Osteoblast (primary cell): ENCODE measurements at regions not wholly inside any gene's neighbourhood (a gene's known extent, or its start where the extent isn't known, plus 50 kb on each side); places are given as distances from the start of the nearest gene placed in this dataset.

Experiments used
- DNase-seq: peaks from one replicate; pipeline ENCODE4 v3.0.0; 2011; ENCODE audit warnings: low spot score, mixed read lengths; ENCODE audit not compliant: insufficient read length; ENCODE audit errors: missing footprints
- H2AFZ ChIP-seq: 2 replicates; pipeline ENCODE4 v1.6.0; 2011; ENCODE audit warnings: mild to moderate bottlenecking, low read length
- H3K27ac ChIP-seq: 2 replicates; pipeline ENCODE4 v1.5.1; 2011; ENCODE audit warnings: mild to moderate bottlenecking, low read depth, low read length, moderate library complexity
- H3K27me3 ChIP-seq: 2 replicates; pipeline ENCODE4 v1.6.0; 2012; ENCODE audit warnings: mild to moderate bottlenecking, control low read depth, inconsistent platforms, low read length, moderate library complexity; ENCODE audit not compliant: insufficient read depth
- H3K36me3 ChIP-seq: 2 replicates; pipeline ENCODE4 v1.5.1; 2011; ENCODE audit warnings: mild to moderate bottlenecking, low read length, control low read depth, moderate library complexity; ENCODE audit not compliant: insufficient read depth
- H3K4me1 ChIP-seq: 2 replicates; pipeline ENCODE4 v1.5.1; 2011; ENCODE audit warnings: mild to moderate bottlenecking, low read length, control low read depth, moderate library complexity; ENCODE audit not compliant: insufficient read depth
- H3K4me2 ChIP-seq: 2 replicates; pipeline ENCODE4 v1.6.0; 2011; ENCODE audit warnings: mild to moderate bottlenecking, low read length; ENCODE audit not compliant: insufficient read depth
- H3K4me3 ChIP-seq: fragments of 200-600 bp; sonication (generic); 3 replicates; pipeline ENCODE4 v1.5.1; 2012; ENCODE audit warnings: mild to moderate bottlenecking, low read length, inconsistent platforms; ENCODE audit not compliant: insufficient read depth
- H3K79me2 ChIP-seq: 2 replicates; pipeline ENCODE4 v1.6.0; 2012; ENCODE audit warnings: mild to moderate bottlenecking, low read length, control low read depth, inconsistent platforms; ENCODE audit not compliant: insufficient read depth
- H3K9me3 ChIP-seq: 2 replicates; pipeline ENCODE4 v1.5.1; 2011; ENCODE audit warnings: low read depth, low read length, control low read depth
- H4K20me1 ChIP-seq: 2 replicates; pipeline ENCODE4 v1.6.0; 2012; ENCODE audit warnings: mild to moderate bottlenecking, low read length, control low read depth; ENCODE audit not compliant: insufficient read depth
- TF ChIP-seq, protein P1 (sequence below): IDR thresholded peaks from 2 replicates; pipeline ENCODE4 v1.5.1; 2011; ENCODE audit warnings: mild to moderate bottlenecking, low read depth, low read length, moderate library complexity; ENCODE audit errors: extremely low read depth

DNA sequence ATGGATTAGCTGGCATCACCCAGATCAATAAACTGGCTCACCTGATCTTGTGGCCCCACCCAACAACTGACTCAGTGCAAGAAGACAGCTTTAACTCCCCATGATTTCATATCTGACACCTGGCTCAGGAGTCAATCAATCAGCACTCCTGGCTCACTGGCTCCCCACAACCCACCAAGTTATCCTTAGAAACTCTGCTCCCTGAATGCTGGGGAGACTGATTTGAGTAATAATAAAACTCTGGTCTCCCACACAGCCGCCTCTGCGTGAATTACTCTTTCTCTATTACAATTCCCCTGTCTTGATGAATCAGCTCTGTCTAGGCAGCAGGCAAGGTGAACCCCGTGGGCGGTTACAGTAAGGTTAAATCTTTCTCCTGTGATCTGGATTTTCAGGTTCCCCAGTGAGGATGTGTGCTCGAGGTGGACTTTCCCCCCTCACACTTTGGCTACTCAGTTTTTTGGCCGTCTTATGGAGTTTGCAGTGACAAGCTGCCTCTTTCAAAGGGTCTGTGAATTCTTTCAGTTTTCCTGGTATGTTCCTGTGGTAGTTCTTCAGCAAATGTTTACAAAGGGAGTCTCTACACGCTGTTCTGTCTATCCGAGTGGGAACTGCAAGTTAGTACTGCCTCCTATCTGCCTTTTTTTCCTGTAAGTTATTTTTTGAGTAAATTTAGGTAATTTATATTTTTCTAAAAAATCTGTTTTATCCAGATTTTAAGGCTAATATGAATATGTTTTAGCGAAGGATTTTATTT is 500.2 kb upstream of the NUDT12 start:
- H3K4me1 ChIP-seq = peaks cover 6% of the 10 kb centered on the region
- no peaks in the 10 kb centered on the region for H3K79me2 ChIP-seq
- H3K27me3 ChIP-seq = no peaks in the 10 kb centered on the region
- peak overlapping the region; percentile 41 for H2AFZ ChIP-seq
- TF ChIP-seq, protein P1, sequence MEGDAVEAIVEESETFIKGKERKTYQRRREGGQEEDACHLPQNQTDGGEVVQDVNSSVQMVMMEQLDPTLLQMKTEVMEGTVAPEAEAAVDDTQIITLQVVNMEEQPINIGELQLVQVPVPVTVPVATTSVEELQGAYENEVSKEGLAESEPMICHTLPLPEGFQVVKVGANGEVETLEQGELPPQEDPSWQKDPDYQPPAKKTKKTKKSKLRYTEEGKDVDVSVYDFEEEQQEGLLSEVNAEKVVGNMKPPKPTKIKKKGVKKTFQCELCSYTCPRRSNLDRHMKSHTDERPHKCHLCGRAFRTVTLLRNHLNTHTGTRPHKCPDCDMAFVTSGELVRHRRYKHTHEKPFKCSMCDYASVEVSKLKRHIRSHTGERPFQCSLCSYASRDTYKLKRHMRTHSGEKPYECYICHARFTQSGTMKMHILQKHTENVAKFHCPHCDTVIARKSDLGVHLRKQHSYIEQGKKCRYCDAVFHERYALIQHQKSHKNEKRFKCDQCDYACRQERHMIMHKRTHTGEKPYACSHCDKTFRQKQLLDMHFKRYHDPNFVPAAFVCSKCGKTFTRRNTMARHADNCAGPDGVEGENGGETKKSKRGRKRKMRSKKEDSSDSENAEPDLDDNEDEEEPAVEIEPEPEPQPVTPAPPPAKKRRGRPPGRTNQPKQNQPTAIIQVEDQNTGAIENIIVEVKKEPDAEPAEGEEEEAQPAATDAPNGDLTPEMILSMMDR = no peak
- H3K4me2 ChIP-seq = peak overlapping the region; percentile 65
- no peaks in the 10 kb centered on the region for H3K36me3 ChIP-seq
- no peaks in the 10 kb centered on the region for H4K20me1 ChIP-seq
- H3K9me3 ChIP-seq = no peaks in the 10 kb centered on the region
- DNase-seq = peak; percentile 6
- H3K4me3 ChIP-seq = peak overlapping the region; percentile 46
- no peak overlapping the region for H3K27ac ChIP-seq

DNA sequence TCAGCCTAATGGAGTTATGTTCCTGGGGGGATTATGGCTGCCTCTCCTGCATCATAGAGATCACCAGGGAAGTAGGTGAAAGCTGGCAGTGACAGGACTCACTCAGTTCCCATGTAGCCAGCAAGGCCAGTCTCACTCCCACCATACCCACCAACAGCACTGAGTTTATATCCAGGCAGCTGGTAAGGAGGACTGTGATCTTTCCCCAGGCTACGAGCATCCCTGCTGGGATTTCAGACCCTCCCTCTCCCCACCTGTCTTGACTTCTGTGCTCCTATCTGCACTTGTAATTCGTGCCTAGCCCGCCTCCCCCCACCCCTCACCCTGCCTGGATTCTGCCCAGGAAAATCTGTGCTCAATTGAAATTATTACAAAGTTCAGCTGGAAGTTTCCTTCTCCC is 499.1 kb upstream of the NUDT12 start:
- no peaks in the 10 kb centered on the region for H3K79me2 ChIP-seq
- no peaks in the 10 kb centered on the region for H3K27me3 ChIP-seq
- TF ChIP-seq, protein P1 = no peak
- DNase-seq = no peak
- no peaks in the 10 kb centered on the region for H3K9me3 ChIP-seq
- peaks cover 6% of the 10 kb centered on the region for H3K4me1 ChIP-seq
- no peak overlapping the region for H3K4me2 ChIP-seq
- no peak overlapping the region for H3K4me3 ChIP-seq
- no peaks in the 10 kb centered on the region for H4K20me1 ChIP-seq
- no peak overlapping the region for H2AFZ ChIP-seq
- no peaks in the 10 kb centered on the region for H3K36me3 ChIP-seq
- H3K27ac ChIP-seq = no peak overlapping the region

DNA sequence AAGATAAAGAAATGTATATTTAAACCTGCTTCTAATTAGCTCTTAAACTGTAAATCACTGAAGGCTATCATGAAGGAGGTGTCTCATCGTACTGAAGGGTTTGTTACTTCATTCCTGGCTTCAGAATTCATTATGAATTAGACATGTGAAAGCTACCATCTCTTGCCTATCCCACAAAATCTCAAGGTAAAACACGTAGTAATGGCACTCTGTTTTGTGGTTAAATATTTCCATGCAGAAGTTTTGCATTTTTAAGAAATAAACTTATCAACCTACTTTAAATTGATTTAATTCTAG is 490.7 kb upstream of the NUDT12 start:
- Histone ChIP-seq H2AFZ (no peak overlapping the region), H3K4me2 (no peak overlapping the region), H4K20me1 (no peaks in the 10 kb centered on the region), H3K27me3 (no peaks in the 10 kb centered on the region), H3K79me2 (no peaks in the 10 kb centered on the region), H3K4me3 (no peak overlapping the region), H3K27ac (no peak overlapping the region), H3K4me1 (no peaks in the 10 kb centered on the region), H3K9me3 (no peaks in the 10 kb centered on the region), H3K36me3 (no peaks in the 10 kb centered on the region)
- TF ChIP-seq, protein P1 = no peak
- no peak for DNase-seq

DNA sequence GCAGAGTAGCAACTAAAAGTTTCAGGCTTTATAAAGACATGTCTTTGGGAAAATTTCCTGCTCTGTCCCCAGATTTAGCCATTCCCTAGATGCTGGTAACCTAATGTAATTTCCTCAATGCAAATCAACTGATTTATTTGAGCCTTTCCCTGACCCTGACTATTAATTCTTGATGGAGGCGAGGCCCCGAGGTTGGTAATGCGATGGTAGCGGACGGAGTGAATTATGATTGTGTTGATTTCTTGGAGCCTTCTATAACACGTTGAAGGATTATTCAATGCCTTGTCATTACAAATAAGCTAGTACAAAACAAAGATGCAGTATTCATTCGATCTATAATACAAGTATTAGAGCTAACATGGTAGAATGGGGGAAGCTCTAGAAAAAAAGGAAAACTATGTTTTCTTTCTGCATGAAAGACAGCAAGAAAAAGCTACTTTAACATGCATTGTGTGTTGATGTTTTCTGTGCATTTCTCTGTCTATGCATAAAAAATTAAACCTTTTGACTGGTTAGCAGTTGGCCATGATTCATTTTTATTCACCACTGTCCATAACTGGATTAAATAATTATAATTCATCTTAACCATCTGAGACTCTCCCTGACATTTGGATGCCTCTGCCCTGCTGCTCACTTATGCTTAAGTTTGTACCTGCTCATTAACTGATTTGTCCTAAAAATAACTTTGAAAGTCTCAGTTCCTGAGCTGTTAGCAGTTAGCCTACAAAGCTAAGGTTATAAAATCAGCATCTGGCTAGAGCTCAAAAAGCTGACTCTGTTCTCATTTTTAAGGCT is 490.2 kb upstream of the NUDT12 start:
- Histone ChIP-seq H3K4me1 (no peaks in the 10 kb centered on the region), H2AFZ (no peak overlapping the region), H3K9me3 (no peaks in the 10 kb centered on the region), H3K4me3 (no peak overlapping the region), H3K27ac (no peak overlapping the region), H3K4me2 (no peak overlapping the region), H3K79me2 (no peaks in the 10 kb centered on the region), H3K27me3 (no peaks in the 10 kb centered on the region), H3K36me3 (no peaks in the 10 kb centered on the region), H4K20me1 (no peaks in the 10 kb centered on the region)
- TF ChIP-seq, protein P1 = no peak
- no peak for DNase-seq
